ENCODE measurements at regions not wholly inside any gene's neighbourhood (a gene's known extent, or its start where the extent isn't known, plus 50 kb on each side); places are given as distances from the start of the nearest gene placed in this dataset.

DNA sequence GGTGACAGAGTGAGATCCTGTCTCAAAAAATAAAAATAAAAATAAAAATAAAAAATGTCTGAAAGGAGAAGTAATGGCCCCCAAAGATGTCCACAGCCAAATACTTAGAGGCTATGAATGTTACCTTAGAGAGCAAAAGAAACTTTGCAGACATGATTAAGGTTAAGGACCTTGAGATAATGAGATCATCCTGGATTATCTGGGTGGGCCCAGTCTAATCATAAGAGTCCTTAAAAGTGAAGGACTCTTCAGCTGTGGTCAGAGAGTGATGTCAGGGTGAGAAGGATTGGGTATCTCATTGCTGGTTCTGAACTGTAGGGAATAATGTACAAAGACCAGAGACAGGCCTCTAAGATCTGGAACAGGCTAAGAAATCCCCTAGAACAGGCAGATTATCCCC, 84.9 kb upstream of the POU1F1 start:
- no peak overlapping the region for H3K4me3 ChIP-seq (ENCODE audit: control insufficient read depth, low read depth, low read length)
- DNase-seq (ENCODE audit: low read depth), result no peak
- TF ChIP-seq, protein P1, sequence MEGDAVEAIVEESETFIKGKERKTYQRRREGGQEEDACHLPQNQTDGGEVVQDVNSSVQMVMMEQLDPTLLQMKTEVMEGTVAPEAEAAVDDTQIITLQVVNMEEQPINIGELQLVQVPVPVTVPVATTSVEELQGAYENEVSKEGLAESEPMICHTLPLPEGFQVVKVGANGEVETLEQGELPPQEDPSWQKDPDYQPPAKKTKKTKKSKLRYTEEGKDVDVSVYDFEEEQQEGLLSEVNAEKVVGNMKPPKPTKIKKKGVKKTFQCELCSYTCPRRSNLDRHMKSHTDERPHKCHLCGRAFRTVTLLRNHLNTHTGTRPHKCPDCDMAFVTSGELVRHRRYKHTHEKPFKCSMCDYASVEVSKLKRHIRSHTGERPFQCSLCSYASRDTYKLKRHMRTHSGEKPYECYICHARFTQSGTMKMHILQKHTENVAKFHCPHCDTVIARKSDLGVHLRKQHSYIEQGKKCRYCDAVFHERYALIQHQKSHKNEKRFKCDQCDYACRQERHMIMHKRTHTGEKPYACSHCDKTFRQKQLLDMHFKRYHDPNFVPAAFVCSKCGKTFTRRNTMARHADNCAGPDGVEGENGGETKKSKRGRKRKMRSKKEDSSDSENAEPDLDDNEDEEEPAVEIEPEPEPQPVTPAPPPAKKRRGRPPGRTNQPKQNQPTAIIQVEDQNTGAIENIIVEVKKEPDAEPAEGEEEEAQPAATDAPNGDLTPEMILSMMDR (conservative IDR thresholded peaks at IDR 0.05; ENCODE audit: control insufficient read depth, insufficient read depth, low read depth, low read length), result no peak

DNA sequence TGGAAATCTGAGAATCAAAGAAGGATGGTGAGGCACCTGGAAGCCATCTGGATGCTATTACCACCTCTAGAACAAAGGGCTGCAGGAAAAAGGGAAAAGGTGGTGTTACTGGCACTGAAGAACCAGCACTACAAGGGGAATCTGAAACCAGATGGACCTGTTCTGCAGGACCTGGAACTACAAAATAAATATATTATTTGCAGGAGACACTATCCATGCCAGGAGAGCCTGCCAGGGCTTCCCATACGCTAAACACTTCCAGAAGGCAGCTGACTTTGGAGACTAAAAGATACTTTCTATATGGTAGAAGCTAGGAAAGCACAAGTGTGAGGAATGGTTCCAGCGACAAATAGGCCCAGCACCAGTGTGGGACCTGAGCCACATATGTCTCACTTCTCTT, 83.4 kb upstream of the POU1F1 start:
- H3K4me3 ChIP-seq (ENCODE audit: control insufficient read depth, low read depth, low read length), result no peak overlapping the region
- TF ChIP-seq, protein P1 (conservative IDR thresholded peaks at IDR 0.05; ENCODE audit: control insufficient read depth, insufficient read depth, low read depth, low read length), result no peak

DNA sequence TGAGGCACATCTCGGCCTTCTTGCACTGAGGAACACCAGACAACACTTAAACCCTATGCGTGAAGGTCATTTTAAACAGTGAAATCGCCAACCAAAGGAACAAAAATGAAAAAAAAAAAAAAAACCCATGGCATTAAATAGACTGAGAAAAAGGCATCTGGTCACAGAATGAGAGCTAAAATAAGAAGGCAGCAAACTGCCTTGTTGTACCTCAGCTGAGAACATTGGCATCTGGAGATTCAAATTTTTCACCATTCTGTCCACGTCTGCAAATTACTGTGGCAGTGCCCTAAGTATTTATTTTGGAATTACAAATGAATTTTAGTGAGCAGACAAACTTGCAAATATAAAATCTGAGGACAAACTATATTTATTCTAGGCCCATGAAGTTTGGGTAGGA, 82.6 kb upstream of the POU1F1 start:
- H3K4me3 ChIP-seq (ENCODE audit: control insufficient read depth, low read depth, low read length), result no peak overlapping the region
- DNase-seq (ENCODE audit: low read depth), result no peak
- TF ChIP-seq, protein P1 (conservative IDR thresholded peaks at IDR 0.05; ENCODE audit: control insufficient read depth, insufficient read depth, low read depth, low read length), result no peak

More for the DNA sequence above, 83.4 kb upstream of the POU1F1 start:
- no peak for DNase-seq (ENCODE audit: low read depth)

DNA sequence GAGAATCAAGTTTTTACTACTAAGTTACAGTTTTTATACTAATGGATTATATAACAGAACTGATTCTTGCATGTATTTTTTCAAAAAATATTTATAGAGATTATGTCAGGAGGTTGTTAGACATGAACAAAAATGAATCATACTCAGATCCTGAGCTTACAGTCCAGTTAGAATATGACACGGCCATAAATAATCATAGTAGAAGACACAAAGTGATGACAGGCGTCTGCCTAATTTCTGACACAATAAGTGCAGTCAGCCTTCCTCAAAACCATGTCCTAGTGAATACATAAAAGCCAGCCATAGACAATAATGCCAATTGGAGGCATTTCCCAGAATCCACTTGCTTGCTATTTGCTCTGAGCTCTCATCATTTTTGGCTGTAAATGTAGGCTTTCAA, 81.7 kb upstream of the POU1F1 start:
- TF ChIP-seq, protein P1 (conservative IDR thresholded peaks at IDR 0.05; ENCODE audit: control insufficient read depth, insufficient read depth, low read depth, low read length), result no peak
- no peak for DNase-seq (ENCODE audit: low read depth)
- no peak overlapping the region for H3K4me3 ChIP-seq (ENCODE audit: control insufficient read depth, low read depth, low read length)

DNA sequence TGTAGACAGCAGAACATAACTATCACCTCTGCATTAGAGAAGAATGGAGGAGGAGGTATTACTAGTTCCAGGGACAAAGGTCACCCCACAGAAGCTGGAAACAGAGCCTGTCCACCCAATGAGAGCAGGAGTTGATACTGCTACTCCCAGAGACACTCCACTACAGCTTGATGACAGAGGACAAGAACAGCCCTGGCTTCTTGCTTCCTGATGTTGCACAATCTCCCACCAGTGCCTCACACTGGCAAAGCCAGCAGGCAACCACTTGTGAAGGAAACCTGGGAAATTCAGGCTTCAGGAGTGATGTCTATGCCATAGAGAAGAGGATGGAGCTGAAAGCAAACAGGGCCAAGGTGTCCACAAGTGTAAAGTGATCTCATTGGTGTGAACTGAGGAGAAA, 78.0 kb upstream of the POU1F1 start:
- no peak overlapping the region for H3K4me3 ChIP-seq (ENCODE audit: control insufficient read depth, low read depth, low read length)
- TF ChIP-seq, protein P1 (conservative IDR thresholded peaks at IDR 0.05; ENCODE audit: control insufficient read depth, insufficient read depth, low read depth, low read length), result no peak
- DNase-seq (ENCODE audit: low read depth), result no peak

DNA sequence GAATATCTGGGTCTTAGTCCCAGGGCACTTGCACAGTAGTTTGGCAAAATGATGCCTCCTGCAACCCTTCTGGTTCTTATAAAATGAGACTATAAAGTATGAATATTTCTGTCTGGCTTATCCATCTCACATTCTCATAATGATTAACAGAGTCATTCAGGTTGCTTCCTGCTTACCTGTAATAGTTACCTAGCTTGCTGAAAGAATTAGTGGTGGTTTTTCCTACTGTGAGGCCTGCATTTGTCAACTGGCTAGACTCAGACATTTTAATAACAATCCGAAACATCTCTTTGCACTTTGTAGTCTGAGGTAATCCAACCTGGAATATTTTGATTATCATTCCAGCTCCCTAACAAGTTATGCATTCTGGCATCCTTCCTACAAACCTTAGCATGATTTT, 75.6 kb upstream of the POU1F1 start:
- TF ChIP-seq, protein P1 (conservative IDR thresholded peaks at IDR 0.05; ENCODE audit: control insufficient read depth, insufficient read depth, low read depth, low read length), result no peak
- DNase-seq (ENCODE audit: low read depth), result no peak
- no peak overlapping the region for H3K4me3 ChIP-seq (ENCODE audit: control insufficient read depth, low read depth, low read length)
